GM18909 (cell line): ENCODE measurements at regions not wholly inside any gene's neighbourhood (a gene's known extent, or its start where the extent isn't known, plus 50 kb on each side); places are given as distances from the start of the nearest gene placed in this dataset.
"Not testable (repeated sequence)": the region's sequence is repeated elsewhere in the genome, so short reads cannot be mapped to it uniquely, and the experiment has no call there.

ENCODE experiments used
- ATAC-seq: cut with Tn5 transposase; IDR thresholded peaks from one replicate; pipeline ENCODE4 v1.9.1; 2021; ENCODE audit warnings: mild to moderate bottlenecking; ENCODE audit not compliant: unreplicated experiment, poor library complexity

GRCh38 chr10:30765022-30765615, 135.6 kb upstream of the LYZL2 start:
- ATAC-seq: no peak

- ATAC-seq: no peak
These were observed 134.4 kb upstream of the LYZL2 start for GRCh38 chr10:30763918-30764317.

- no peak for ATAC-seq
These were observed 133.1 kb upstream of the LYZL2 start for GRCh38 chr10:30762620-30763019.

- ATAC-seq: no peak
These were observed 129.9 kb upstream of the LYZL2 start for GRCh38 chr10:30759423-30759822.

- no peak for ATAC-seq
These were observed 128.8 kb upstream of the LYZL2 start for GRCh38 chr10:30758338-30758737.

- ATAC-seq: no peak
These were observed 127.3 kb upstream of the LYZL2 start for GRCh38 chr10:30756896-30757295.

GRCh38 chr10:30756151-30756550, 126.6 kb upstream of the LYZL2 start:
- ATAC-seq: no peak

GRCh38 chr10:30755441-30755953, 125.9 kb upstream of the LYZL2 start:
- no peak for ATAC-seq

- ATAC-seq: no peak
These were observed 122.9 kb upstream of the LYZL2 start for GRCh38 chr10:30752481-30752881.

GRCh38 chr10:30751678-30752331, 122.3 kb upstream of the LYZL2 start:
- peak; percentile 63 for ATAC-seq

GRCh38 chr10:30750971-30751677, 121.6 kb upstream of the LYZL2 start:
- ATAC-seq: no peak

GRCh38 chr10:30749385-30749784, 119.8 kb upstream of the LYZL2 start:
- ATAC-seq: no peak

- no peak for ATAC-seq
These were observed 118.8 kb upstream of the LYZL2 start for GRCh38 chr10:30748152-30748973.

GRCh38 chr10:30747633-30748032, 118.1 kb upstream of the LYZL2 start:
- ATAC-seq: no peak

GRCh38 chr10:30745953-30746352, 116.4 kb upstream of the LYZL2 start:
- no peak for ATAC-seq

- ATAC-seq: no peak
These were observed 114.6 kb upstream of the LYZL2 start for GRCh38 chr10:30744106-30744505.

GRCh38 chr10:30743586-30743985, 114.0 kb upstream of the LYZL2 start:
- ATAC-seq: no peak

- ATAC-seq: peak; percentile 91
These were observed 112.9 kb upstream of the LYZL2 start for GRCh38 chr10:30742471-30742870.

- not testable (repeated sequence) for ATAC-seq
These were observed 111.2 kb upstream of the LYZL2 start for GRCh38 chr10:30740774-30741173.

- no peak for ATAC-seq
These were observed 108.9 kb upstream of the LYZL2 start for GRCh38 chr10:30738416-30738815.
